ENCODE measurements at regions not wholly inside any gene's neighbourhood (a gene's known extent, or its start where the extent isn't known, plus 50 kb on each side); places are given as distances from the start of the nearest gene placed in this dataset.
A peak's percentile ranks its signal among the peaks of the same experiment; 100 is the strongest.

DNA sequence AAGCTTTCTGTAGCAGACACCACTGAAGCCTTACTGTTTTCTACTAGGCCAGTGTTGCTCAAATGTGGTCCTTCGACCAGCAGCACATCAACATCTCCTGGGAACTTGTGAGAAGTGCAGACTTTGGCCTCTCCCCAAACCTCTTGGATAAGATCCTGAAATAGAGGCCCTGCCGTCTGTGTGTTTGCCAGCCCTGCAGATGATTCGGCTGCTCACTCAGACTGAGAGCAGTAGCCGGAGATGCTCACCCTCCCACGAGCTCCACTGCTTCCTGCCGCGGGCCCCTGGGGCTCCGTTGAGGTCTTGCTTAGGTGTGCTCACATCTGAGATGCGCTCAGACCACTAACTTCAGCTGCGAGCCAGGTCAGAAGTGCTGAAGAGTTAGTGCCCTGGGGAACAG is 129.5 kb upstream of the SSTR4 start:
- H3K18ac ChIP-seq (ENCODE audit: low read depth in 1 of 2, low read length in 2 of 2): no peak overlapping the region
- H3K79me1 ChIP-seq (replicated peaks; ENCODE audit: low read length, poor library complexity, severe bottlenecking): no peaks in the 10 kb centered on the region
- WGBS: 84% methylated on average over 10 of the region's 10 CpGs
- H2BK15ac ChIP-seq (ENCODE audit: low read depth, poor library complexity, severe bottlenecking): no peak overlapping the region
- H2BK5ac ChIP-seq (ENCODE audit: low read depth, low read length, poor library complexity, severe bottlenecking): no peak overlapping the region
- H3K4me1 ChIP-seq (ENCODE audit: control insufficient read depth, insufficient read depth, low read depth, low read length): no peaks in the 10 kb centered on the region
- no peak overlapping the region for H3K27ac ChIP-seq (ENCODE audit: low read length, poor library complexity, severe bottlenecking)
- H3K9me3 ChIP-seq (ENCODE audit: control insufficient read depth, low read length): peaks cover 12% of the 10 kb centered on the region
- no peak for DNase-seq
- H3K4ac ChIP-seq (ENCODE audit: low read depth in 1 of 2, low read length in 2 of 2): no peak overlapping the region
- H3K9ac ChIP-seq (ENCODE audit: low read length): peak overlapping the region; percentile 50
- no peak overlapping the region for H2AK5ac ChIP-seq (ENCODE audit: low read length, severe bottlenecking)
- H2AFZ ChIP-seq (ENCODE audit: low read depth, low read length): no peak overlapping the region
- H4K91ac ChIP-seq (ENCODE audit: low read length): no peak overlapping the region
- H2BK12ac ChIP-seq (ENCODE audit: low read length in 2 of 2): no peak overlapping the region
- H3K14ac ChIP-seq (ENCODE audit: low read length in 2 of 2): no peak overlapping the region
- peak overlapping the region in 1 of 2 experiments; percentile 11 for H3K4me3 ChIP-seq (ENCODE audit: insufficient read depth in 1 of 2, low read depth in 1 of 2, low read length in 2 of 2)
- H3K4me2 ChIP-seq (ENCODE audit: low read length, poor library complexity, severe bottlenecking): no peak overlapping the region
- no peaks in the 10 kb centered on the region for H3K36me3 ChIP-seq (ENCODE audit: control insufficient read depth in 1 of 2, insufficient read depth in 2 of 2, low read depth in 1 of 2, low read length in 2 of 2)
- no peak overlapping the region for H2BK120ac ChIP-seq (ENCODE audit: low read depth, low read length)
- no peak overlapping the region for H4K8ac ChIP-seq (ENCODE audit: low read length)
- H3K27me3 ChIP-seq (ENCODE audit: control insufficient read depth in 1 of 2, insufficient read depth in 1 of 2, low read length in 2 of 2): peaks cover 10 to 21% of the 10 kb centered on the region in 2 experiments
- no peak overlapping the region for H3K23ac ChIP-seq (ENCODE audit: low read length in 2 of 2)

DNA sequence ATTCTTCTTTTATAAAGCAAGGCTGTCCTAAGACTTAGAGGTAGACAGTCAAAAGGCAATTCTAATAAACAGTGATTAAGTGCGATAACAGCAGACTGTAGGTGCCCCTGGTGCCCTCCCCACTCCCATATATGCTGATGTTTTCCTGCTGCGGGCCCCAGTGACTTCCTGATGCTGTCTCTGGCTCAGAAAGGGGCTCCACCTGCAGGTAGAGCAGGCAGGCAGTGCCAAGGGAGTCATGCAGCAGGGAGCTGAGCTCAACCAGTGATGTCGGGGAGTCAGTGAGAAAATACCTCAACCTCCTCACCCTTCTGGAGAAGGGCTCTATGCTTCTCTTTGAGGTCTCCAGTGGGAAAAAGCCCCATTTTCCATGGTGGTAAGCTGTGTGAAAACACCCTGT is 126.7 kb upstream of the SSTR4 start:
- H4K8ac ChIP-seq (ENCODE audit: low read length): no peak overlapping the region
- no peak overlapping the region for H3K18ac ChIP-seq (ENCODE audit: low read depth in 1 of 2, low read length in 2 of 2)
- H4K91ac ChIP-seq (ENCODE audit: low read length): no peak overlapping the region
- no peaks in the 10 kb centered on the region for H3K79me1 ChIP-seq (replicated peaks; ENCODE audit: low read length, poor library complexity, severe bottlenecking)
- peaks cover 10 to 21% of the 10 kb centered on the region in 2 experiments for H3K27me3 ChIP-seq (ENCODE audit: control insufficient read depth in 1 of 2, insufficient read depth in 1 of 2, low read length in 2 of 2)
- H3K27ac ChIP-seq (ENCODE audit: low read length, poor library complexity, severe bottlenecking): no peak overlapping the region
- H2BK12ac ChIP-seq (ENCODE audit: low read length in 2 of 2): no peak overlapping the region
- WGBS: 73% methylated on average over 3 of the region's 3 CpGs
- no peak overlapping the region for H2BK120ac ChIP-seq (ENCODE audit: low read depth, low read length)
- H2AK5ac ChIP-seq (ENCODE audit: low read length, severe bottlenecking): no peak overlapping the region
- H3K4me1 ChIP-seq (ENCODE audit: control insufficient read depth, insufficient read depth, low read depth, low read length): no peaks in the 10 kb centered on the region
- no peak overlapping the region for H3K9ac ChIP-seq (ENCODE audit: low read length)
- no peak overlapping the region for H3K4ac ChIP-seq (ENCODE audit: low read depth in 1 of 2, low read length in 2 of 2)
- no peak overlapping the region for H2AFZ ChIP-seq (ENCODE audit: low read depth, low read length)
- H3K4me3 ChIP-seq (ENCODE audit: insufficient read depth in 1 of 2, low read depth in 1 of 2, low read length in 2 of 2): no peak overlapping the region
- H3K36me3 ChIP-seq (ENCODE audit: control insufficient read depth in 1 of 2, insufficient read depth in 2 of 2, low read depth in 1 of 2, low read length in 2 of 2): no peaks in the 10 kb centered on the region
- no peak overlapping the region for H2BK15ac ChIP-seq (ENCODE audit: low read depth, poor library complexity, severe bottlenecking)
- DNase-seq: no peak
- H3K23ac ChIP-seq (ENCODE audit: low read length in 2 of 2): no peak overlapping the region
- H3K9me3 ChIP-seq (ENCODE audit: control insufficient read depth, low read length): no peaks in the 10 kb centered on the region
- H2BK5ac ChIP-seq (ENCODE audit: low read depth, low read length, poor library complexity, severe bottlenecking): no peak overlapping the region
- no peak overlapping the region for H3K14ac ChIP-seq (ENCODE audit: low read length in 2 of 2)
- no peak overlapping the region for H3K4me2 ChIP-seq (ENCODE audit: low read length, poor library complexity, severe bottlenecking)

DNA sequence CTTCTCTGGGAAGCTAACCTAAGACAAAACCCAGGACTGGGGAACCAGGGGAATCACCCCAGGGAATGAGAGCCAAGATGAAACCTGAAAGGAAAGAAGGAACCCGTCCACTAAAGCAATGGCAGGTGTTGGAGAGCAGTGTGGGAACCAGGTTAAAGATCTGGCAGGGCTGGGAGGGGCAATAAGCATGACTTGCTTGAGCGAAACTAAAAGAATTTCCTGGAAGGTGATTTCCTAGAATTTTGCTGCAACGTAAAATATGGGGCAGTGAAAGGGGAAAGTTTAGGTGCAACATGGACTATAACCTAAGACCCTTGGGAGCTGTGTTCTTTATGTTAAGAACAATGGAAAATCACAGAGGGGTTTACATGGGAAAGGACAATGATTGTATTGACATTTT is 126.2 kb upstream of the SSTR4 start:
- no peak overlapping the region for H2BK12ac ChIP-seq (ENCODE audit: low read length in 2 of 2)
- no peak overlapping the region for H3K4me2 ChIP-seq (ENCODE audit: low read length, poor library complexity, severe bottlenecking)
- WGBS: 86% methylated on average over 3 of the region's 3 CpGs
- H3K79me1 ChIP-seq (replicated peaks; ENCODE audit: low read length, poor library complexity, severe bottlenecking): no peaks in the 10 kb centered on the region
- H3K4me1 ChIP-seq (ENCODE audit: control insufficient read depth, insufficient read depth, low read depth, low read length): no peaks in the 10 kb centered on the region
- no peak overlapping the region for H3K4ac ChIP-seq (ENCODE audit: low read depth in 1 of 2, low read length in 2 of 2)
- H2BK15ac ChIP-seq (ENCODE audit: low read depth, poor library complexity, severe bottlenecking): no peak overlapping the region
- H3K14ac ChIP-seq (ENCODE audit: low read length in 2 of 2): no peak overlapping the region
- peaks cover 10 to 21% of the 10 kb centered on the region in 2 experiments for H3K27me3 ChIP-seq (ENCODE audit: control insufficient read depth in 1 of 2, insufficient read depth in 1 of 2, low read length in 2 of 2)
- H3K23ac ChIP-seq (ENCODE audit: low read length in 2 of 2): no peak overlapping the region
- DNase-seq: no peak
- no peak overlapping the region for H2BK5ac ChIP-seq (ENCODE audit: low read depth, low read length, poor library complexity, severe bottlenecking)
- no peak overlapping the region for H3K18ac ChIP-seq (ENCODE audit: low read depth in 1 of 2, low read length in 2 of 2)
- H3K36me3 ChIP-seq (ENCODE audit: control insufficient read depth in 1 of 2, insufficient read depth in 2 of 2, low read depth in 1 of 2, low read length in 2 of 2): no peaks in the 10 kb centered on the region
- no peak overlapping the region for H4K91ac ChIP-seq (ENCODE audit: low read length)
- H2BK120ac ChIP-seq (ENCODE audit: low read depth, low read length): no peak overlapping the region
- no peak overlapping the region for H3K4me3 ChIP-seq (ENCODE audit: insufficient read depth in 1 of 2, low read depth in 1 of 2, low read length in 2 of 2)
- H3K27ac ChIP-seq (ENCODE audit: low read length, poor library complexity, severe bottlenecking): no peak overlapping the region
- H2AFZ ChIP-seq (ENCODE audit: low read depth, low read length): no peak overlapping the region
- no peaks in the 10 kb centered on the region for H3K9me3 ChIP-seq (ENCODE audit: control insufficient read depth, low read length)
- H3K9ac ChIP-seq (ENCODE audit: low read length): no peak overlapping the region
- H4K8ac ChIP-seq (ENCODE audit: low read length): no peak overlapping the region
- H2AK5ac ChIP-seq (ENCODE audit: low read length, severe bottlenecking): no peak overlapping the region

DNA sequence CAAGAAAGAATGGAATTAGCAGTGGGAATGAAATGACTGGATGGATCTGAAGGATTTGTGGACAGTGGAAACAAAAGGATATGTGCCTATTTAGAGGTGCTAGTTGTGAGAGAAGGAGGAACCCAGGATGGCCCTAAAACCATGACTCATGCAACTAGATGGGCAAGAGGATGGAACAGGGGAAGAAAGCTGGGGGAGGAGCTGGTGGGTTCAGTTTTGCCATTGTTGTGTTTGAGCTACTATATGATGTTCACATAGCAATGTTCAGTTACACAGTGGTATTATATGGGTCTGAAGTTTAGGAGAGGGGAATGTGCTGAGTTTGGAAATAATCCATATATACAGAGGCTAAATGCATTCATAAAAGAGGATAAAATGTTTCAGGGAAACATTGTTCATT is 125.7 kb upstream of the SSTR4 start:
- no peak overlapping the region for H2BK120ac ChIP-seq (ENCODE audit: low read depth, low read length)
- no peak overlapping the region for H3K23ac ChIP-seq (ENCODE audit: low read length in 2 of 2)
- no peaks in the 10 kb centered on the region for H3K36me3 ChIP-seq (ENCODE audit: control insufficient read depth in 1 of 2, insufficient read depth in 2 of 2, low read depth in 1 of 2, low read length in 2 of 2)
- peaks cover 10 to 21% of the 10 kb centered on the region in 2 experiments for H3K27me3 ChIP-seq (ENCODE audit: control insufficient read depth in 1 of 2, insufficient read depth in 1 of 2, low read length in 2 of 2)
- H4K91ac ChIP-seq (ENCODE audit: low read length): no peak overlapping the region
- H2AFZ ChIP-seq (ENCODE audit: low read depth, low read length): no peak overlapping the region
- H4K8ac ChIP-seq (ENCODE audit: low read length): no peak overlapping the region
- no peak overlapping the region for H3K4me2 ChIP-seq (ENCODE audit: low read length, poor library complexity, severe bottlenecking)
- no peak overlapping the region for H2BK5ac ChIP-seq (ENCODE audit: low read depth, low read length, poor library complexity, severe bottlenecking)
- no peak overlapping the region for H3K14ac ChIP-seq (ENCODE audit: low read length in 2 of 2)
- H2BK15ac ChIP-seq (ENCODE audit: low read depth, poor library complexity, severe bottlenecking): no peak overlapping the region
- H3K4ac ChIP-seq (ENCODE audit: low read depth in 1 of 2, low read length in 2 of 2): no peak overlapping the region
- no peak overlapping the region for H3K27ac ChIP-seq (ENCODE audit: low read length, poor library complexity, severe bottlenecking)
- H2AK5ac ChIP-seq (ENCODE audit: low read length, severe bottlenecking): no peak overlapping the region
- DNase-seq: no peak
- no peak overlapping the region for H3K18ac ChIP-seq (ENCODE audit: low read depth in 1 of 2, low read length in 2 of 2)
- H3K9ac ChIP-seq (ENCODE audit: low read length): no peak overlapping the region
- H3K4me1 ChIP-seq (ENCODE audit: control insufficient read depth, insufficient read depth, low read depth, low read length): no peaks in the 10 kb centered on the region
- no peak overlapping the region for H2BK12ac ChIP-seq (ENCODE audit: low read length in 2 of 2)
- no peak overlapping the region for H3K4me3 ChIP-seq (ENCODE audit: insufficient read depth in 1 of 2, low read depth in 1 of 2, low read length in 2 of 2)
- H3K9me3 ChIP-seq (ENCODE audit: control insufficient read depth, low read length): no peaks in the 10 kb centered on the region
- no peaks in the 10 kb centered on the region for H3K79me1 ChIP-seq (replicated peaks; ENCODE audit: low read length, poor library complexity, severe bottlenecking)

All from mesenchymal stem cell (in vitro differentiated cells and primary cell).